Stimulated activated naive B cell treated with anti-CD40 and anti-IgM and Interleukin-4, amounts not matched to agents 10 μg/mL and 1 μg/mL and 100 μg/mL, for 72 hours (primary cell): ENCODE measurements at regions not wholly inside any gene's neighbourhood (a gene's known extent, or its start where the extent isn't known, plus 50 kb on each side); places are given as distances from the start of the nearest gene placed in this dataset.
A peak's percentile ranks its signal among the peaks of the same experiment; 100 is the strongest.

ENCODE experiments used
- ATAC-seq, 2 donors: fragments of 150-1000 bp; cut with Tn5 transposase; replicated peaks; 2 replicates each; pipeline ENCODE4 v1.10.0; 2021; ENCODE audit warnings: moderate library complexity in 1 of 2
- DNase-seq: peaks from one replicate; pipeline ENCODE4 v3.0.0; 2021
- H3K27ac Mint-ChIP-seq: one replicate; pipeline ENCODE4 v1.8.0; 2022; ENCODE audit warnings: mild to moderate bottlenecking, mixed read lengths
- H3K27me3 Mint-ChIP-seq, 2 donors: one replicate each; pipeline ENCODE4 v1.8.0; 2022; ENCODE audit warnings: mixed read lengths in 2 of 2
- H3K36me3 Mint-ChIP-seq, 2 donors: one replicate each; pipeline ENCODE4 v1.8.0; 2022; ENCODE audit warnings: mixed read lengths in 2 of 2, mild to moderate bottlenecking in 1 of 2
- H3K4me1 Mint-ChIP-seq, 2 donors: one replicate each; pipeline ENCODE4 v1.8.0; 2022; ENCODE audit warnings: mixed read lengths in 2 of 2, mild to moderate bottlenecking in 1 of 2
- H3K4me3 Mint-ChIP-seq, 2 donors: one replicate each; pipeline ENCODE4 v1.8.0; 2022; ENCODE audit warnings: mild to moderate bottlenecking in 2 of 2, mixed read lengths in 2 of 2, moderate library complexity in 1 of 2
- H3K9me3 Mint-ChIP-seq, 2 donors: one replicate each; pipeline ENCODE4 v1.8.0; 2022; ENCODE audit warnings: mixed read lengths in 2 of 2, mild to moderate bottlenecking in 1 of 2

DNA sequence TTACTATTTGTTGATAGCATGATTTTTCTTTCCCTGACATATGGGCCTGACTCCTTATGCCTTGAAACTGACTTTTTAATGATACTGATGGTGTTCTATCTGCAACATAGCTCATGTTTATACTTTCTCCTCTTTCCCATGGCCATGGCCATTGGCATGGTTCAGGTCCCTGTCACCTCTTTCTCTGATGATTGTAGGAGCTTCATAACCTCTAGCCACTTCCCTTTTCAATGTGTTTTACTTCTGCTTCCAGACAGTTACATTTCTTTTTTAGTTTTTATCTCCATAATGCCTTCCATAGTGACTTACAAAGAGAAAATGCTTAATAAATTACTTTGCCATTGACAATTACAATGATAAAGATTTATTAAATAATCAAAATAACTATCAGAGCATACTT is 177.9 kb upstream of the SETBP1 start:
- Mint-ChIP-seq H3K27ac (peak overlapping the region; percentile 2), H3K36me3 (peaks cover 2 to 4% of the 10 kb centered on the region in 2 donors), H3K4me3 (peak overlapping the region in 1 of 2 donors; percentile 7), H3K27me3 (no peaks in the 10 kb centered on the region), H3K4me1 (peaks cover 38 to 57% of the 10 kb centered on the region in 2 donors), H3K9me3 (peaks cover 1 to 4% of the 10 kb centered on the region in 2 donors)
- ATAC-seq, result peak; percentile 41 to 44
- DNase-seq, result no peak

DNA sequence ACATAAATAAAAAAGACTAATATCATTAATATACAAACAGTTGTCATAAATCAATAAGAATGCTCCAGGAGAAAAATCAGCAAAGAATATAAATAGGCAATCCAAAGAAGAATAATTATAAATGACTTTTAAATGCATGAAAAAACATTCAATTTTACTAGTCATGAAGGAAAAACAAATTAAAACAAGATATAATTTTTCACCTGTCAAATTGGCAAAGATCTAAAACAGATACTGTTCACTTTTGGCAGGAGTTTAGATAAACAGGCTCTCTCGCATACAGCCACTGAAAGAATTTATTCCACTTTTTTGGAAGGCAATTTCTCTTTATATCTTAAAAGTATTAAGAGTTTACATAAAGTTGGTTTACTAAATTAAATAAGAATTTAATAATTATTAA is 176.8 kb upstream of the SETBP1 start:
- H3K36me3 Mint-ChIP-seq, result no peaks in the 10 kb centered on the region
- no peaks in the 10 kb centered on the region for H3K9me3 Mint-ChIP-seq
- no peaks in the 10 kb centered on the region for H3K27me3 Mint-ChIP-seq
- no peak for ATAC-seq
- no peak for DNase-seq
- no peak overlapping the region for H3K4me3 Mint-ChIP-seq
- H3K27ac Mint-ChIP-seq, result no peak overlapping the region
- peaks cover 38 to 48% of the 10 kb centered on the region in 2 donors for H3K4me1 Mint-ChIP-seq

GRCh38 chr18:44507729-44508325 is 172.9 kb upstream of the SETBP1 start:
- Mint-ChIP-seq H3K4me1 (peaks cover 13 to 19% of the 10 kb centered on the region in 2 donors), H3K4me3 (no peak overlapping the region), H3K27me3 (no peaks in the 10 kb centered on the region), H3K27ac (no peak overlapping the region), H3K9me3 (peaks cover 0 to 3% of the 10 kb centered on the region in 2 donors), H3K36me3 (peaks cover 0 to 3% of the 10 kb centered on the region in 2 donors)
- ATAC-seq, result peak; percentile 89 to 90
- peak; percentile 86 for DNase-seq

- ATAC-seq, result peak; percentile 47 to 52
- no peaks in the 10 kb centered on the region for H3K27me3 Mint-ChIP-seq
- H3K36me3 Mint-ChIP-seq, result peaks cover 0 to 3% of the 10 kb centered on the region in 2 donors
These were observed 172.2 kb upstream of the SETBP1 start for GRCh38 chr18:44508474-44508873.

GRCh38 chr18:44509048-44509447 is 171.6 kb upstream of the SETBP1 start:
- ATAC-seq, result no peak

More at GRCh38 chr18:44508474-44508873, 172.2 kb upstream of the SETBP1 start:
- Mint-ChIP-seq H3K4me3 (no peak overlapping the region), H3K4me1 (peaks cover 17 to 22% of the 10 kb centered on the region in 2 donors), H3K9me3 (peaks cover 0 to 8% of the 10 kb centered on the region in 2 donors), H3K27ac (no peak overlapping the region)
- DNase-seq, result no peak

DNA sequence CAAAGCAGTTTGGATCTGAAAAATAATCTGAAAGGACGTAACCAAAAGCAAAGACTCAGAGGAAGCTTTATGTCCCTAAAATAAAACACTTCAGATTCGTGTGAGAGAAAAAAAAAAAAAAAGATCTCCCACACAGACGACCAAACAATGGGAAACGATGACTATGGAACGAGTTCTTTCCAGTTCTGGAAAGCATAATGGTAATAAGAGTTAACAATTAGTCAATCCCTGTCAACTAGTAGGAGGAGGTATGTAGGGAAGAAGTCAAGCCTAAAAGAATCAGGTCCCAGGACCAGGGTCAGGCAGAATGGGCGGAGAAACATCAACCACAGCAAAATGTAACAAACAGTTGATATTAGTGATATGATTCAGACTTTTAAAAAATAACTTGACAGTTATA is 170.3 kb upstream of the SETBP1 start:
- DNase-seq (no peak), ATAC-seq (no peak)
- Mint-ChIP-seq H3K27me3 (no peaks in the 10 kb centered on the region), H3K4me3 (no peak overlapping the region), H3K4me1 (peaks cover 24 to 31% of the 10 kb centered on the region in 2 donors), H3K27ac (peak overlapping the region; percentile 92), H3K36me3 (peaks cover 0 to 3% of the 10 kb centered on the region in 2 donors), H3K9me3 (peaks cover 0 to 8% of the 10 kb centered on the region in 2 donors)

More at GRCh38 chr18:44509048-44509447, 171.6 kb upstream of the SETBP1 start:
- Mint-ChIP-seq H3K36me3 (peaks cover 0 to 3% of the 10 kb centered on the region in 2 donors), H3K4me1 (peaks cover 18 to 22% of the 10 kb centered on the region in 2 donors), H3K27me3 (no peaks in the 10 kb centered on the region), H3K4me3 (no peak overlapping the region), H3K9me3 (peaks cover 0 to 8% of the 10 kb centered on the region in 2 donors), H3K27ac (no peak overlapping the region)
- no peak for DNase-seq

DNA sequence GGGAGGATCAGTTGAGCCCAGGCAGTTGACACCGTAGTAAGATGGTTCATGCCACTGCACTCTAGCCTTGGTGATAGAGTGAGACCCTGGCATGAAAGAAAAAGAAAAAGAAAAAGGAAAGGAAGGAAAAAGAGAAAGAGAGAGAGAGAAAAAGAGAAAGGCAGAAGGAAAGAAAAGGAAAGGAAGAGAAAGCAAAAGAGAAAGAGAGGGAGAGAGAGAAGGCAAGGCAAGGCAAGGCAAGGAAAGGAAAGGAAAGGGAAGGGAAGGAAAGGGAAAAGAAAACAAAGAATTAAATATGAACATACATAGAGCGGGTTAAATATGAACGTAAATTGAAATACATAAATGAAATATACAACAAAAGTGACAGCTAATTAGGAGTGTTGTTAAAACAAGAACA is 167.5 kb upstream of the SETBP1 start:
- Mint-ChIP-seq H3K9me3 (peaks cover 0 to 8% of the 10 kb centered on the region in 2 donors), H3K27me3 (no peaks in the 10 kb centered on the region), H3K4me1 (peaks cover 22 to 28% of the 10 kb centered on the region in 2 donors), H3K36me3 (peaks cover 0 to 3% of the 10 kb centered on the region in 2 donors), H3K4me3 (no peak overlapping the region), H3K27ac (peak overlapping the region; percentile 10)
- no peak for ATAC-seq
- no peak for DNase-seq

GRCh38 chr18:44514106-44514505 is 166.6 kb upstream of the SETBP1 start:
- Mint-ChIP-seq H3K27me3 (no peaks in the 10 kb centered on the region), H3K9me3 (peaks cover 0 to 8% of the 10 kb centered on the region in 2 donors), H3K27ac (no peak overlapping the region), H3K4me3 (no peak overlapping the region), H3K4me1 (peaks cover 22 to 28% of the 10 kb centered on the region in 2 donors), H3K36me3 (peaks cover 0 to 3% of the 10 kb centered on the region in 2 donors)
- no peak for DNase-seq
- ATAC-seq, result no peak

DNA sequence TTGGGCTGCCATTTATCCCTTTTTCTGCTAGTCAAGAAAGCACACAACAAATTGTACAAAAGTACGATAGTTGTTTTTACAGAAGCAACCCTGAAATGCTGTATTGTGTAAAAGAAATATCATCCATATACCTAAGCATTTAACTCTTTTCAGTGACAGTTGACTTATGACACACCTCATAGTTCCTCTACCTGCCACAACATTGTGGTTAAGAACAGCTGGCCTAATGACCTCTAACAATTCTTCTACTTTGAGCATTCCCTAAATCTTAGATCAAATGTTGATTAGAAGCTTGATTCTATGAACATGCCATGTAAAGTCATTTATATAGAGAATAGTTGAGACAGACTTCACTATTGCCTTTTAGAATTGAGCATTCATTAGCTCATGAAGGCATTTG is 165.9 kb upstream of the SETBP1 start:
- H3K27ac Mint-ChIP-seq, result no peak overlapping the region

GRCh38 chr18:44516450-44516849 is 164.2 kb upstream of the SETBP1 start:
- Mint-ChIP-seq H3K36me3 (no peaks in the 10 kb centered on the region), H3K9me3 (peaks cover 0 to 4% of the 10 kb centered on the region in 2 donors), H3K27me3 (no peaks in the 10 kb centered on the region), H3K4me3 (no peak overlapping the region), H3K4me1 (peaks cover 16 to 28% of the 10 kb centered on the region in 2 donors), H3K27ac (no peak overlapping the region)
- ATAC-seq, result no peak
- no peak for DNase-seq

More for the DNA sequence above, 165.9 kb upstream of the SETBP1 start:
- Mint-ChIP-seq H3K36me3 (peaks cover 0 to 3% of the 10 kb centered on the region in 2 donors), H3K9me3 (peaks cover 0 to 8% of the 10 kb centered on the region in 2 donors), H3K4me3 (no peak overlapping the region), H3K27me3 (no peaks in the 10 kb centered on the region), H3K4me1 (peaks cover 22 to 28% of the 10 kb centered on the region in 2 donors)
- ATAC-seq (peak; percentile 38 to 58), DNase-seq (no peak)

DNA sequence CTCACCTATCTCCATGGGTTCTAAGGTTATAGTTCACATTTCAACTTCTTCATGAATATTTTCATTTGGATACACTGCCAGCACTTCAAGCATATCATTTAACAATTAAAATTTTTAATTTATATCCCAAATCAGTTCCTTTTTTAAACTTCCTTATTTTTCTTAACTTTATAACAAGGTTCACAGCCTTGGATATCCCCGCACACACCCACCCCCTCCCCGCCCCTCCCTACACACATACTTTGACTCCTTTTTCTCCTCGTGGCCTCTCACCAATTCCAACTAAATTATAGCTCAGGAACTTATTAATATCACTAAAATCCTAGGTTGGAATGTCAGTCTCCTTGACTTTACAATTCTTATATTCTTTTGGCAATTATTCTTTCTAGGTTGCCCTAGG is 163.6 kb upstream of the SETBP1 start:
- ATAC-seq, result no peak
- Mint-ChIP-seq H3K27ac (no peak overlapping the region), H3K27me3 (no peaks in the 10 kb centered on the region), H3K4me3 (no peak overlapping the region), H3K4me1 (peaks cover 16 to 28% of the 10 kb centered on the region in 2 donors), H3K9me3 (peaks cover 0 to 4% of the 10 kb centered on the region in 2 donors), H3K36me3 (no peaks in the 10 kb centered on the region)
- no peak for DNase-seq

- DNase-seq (no peak), ATAC-seq (no peak)
- Mint-ChIP-seq H3K4me1 (peaks cover 14 to 25% of the 10 kb centered on the region in 2 donors), H3K27ac (no peak overlapping the region), H3K36me3 (no peaks in the 10 kb centered on the region), H3K9me3 (peaks cover 0 to 2% of the 10 kb centered on the region in 2 donors), H3K27me3 (no peaks in the 10 kb centered on the region), H3K4me3 (no peak overlapping the region)
These were observed 162.5 kb upstream of the SETBP1 start for GRCh38 chr18:44518091-44518615.

DNA sequence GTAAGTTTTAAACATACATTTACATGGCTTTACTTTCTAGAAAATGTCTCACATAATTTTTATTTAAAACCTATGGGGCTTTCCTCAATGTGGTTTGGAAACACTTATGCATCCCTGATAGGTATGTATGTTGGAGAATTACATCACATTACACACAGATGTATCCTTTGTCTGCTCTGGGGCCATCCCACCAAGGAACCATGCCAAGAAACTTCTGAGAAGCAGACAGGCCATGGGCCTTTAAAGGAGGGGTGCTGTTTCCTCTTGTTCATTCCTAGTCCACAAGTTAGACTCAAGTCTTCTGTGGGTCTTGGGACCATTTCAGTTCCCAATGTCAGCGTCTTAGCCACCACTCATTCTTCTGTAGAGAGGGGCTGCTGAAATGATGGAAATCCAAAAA is 162.0 kb upstream of the SETBP1 start:
- Mint-ChIP-seq H3K27me3 (no peaks in the 10 kb centered on the region), H3K27ac (no peak overlapping the region), H3K36me3 (no peaks in the 10 kb centered on the region), H3K4me3 (no peak overlapping the region), H3K4me1 (peaks cover 12 to 22% of the 10 kb centered on the region in 2 donors), H3K9me3 (no peaks in the 10 kb centered on the region)
- ATAC-seq (no peak), DNase-seq (no peak)

DNA sequence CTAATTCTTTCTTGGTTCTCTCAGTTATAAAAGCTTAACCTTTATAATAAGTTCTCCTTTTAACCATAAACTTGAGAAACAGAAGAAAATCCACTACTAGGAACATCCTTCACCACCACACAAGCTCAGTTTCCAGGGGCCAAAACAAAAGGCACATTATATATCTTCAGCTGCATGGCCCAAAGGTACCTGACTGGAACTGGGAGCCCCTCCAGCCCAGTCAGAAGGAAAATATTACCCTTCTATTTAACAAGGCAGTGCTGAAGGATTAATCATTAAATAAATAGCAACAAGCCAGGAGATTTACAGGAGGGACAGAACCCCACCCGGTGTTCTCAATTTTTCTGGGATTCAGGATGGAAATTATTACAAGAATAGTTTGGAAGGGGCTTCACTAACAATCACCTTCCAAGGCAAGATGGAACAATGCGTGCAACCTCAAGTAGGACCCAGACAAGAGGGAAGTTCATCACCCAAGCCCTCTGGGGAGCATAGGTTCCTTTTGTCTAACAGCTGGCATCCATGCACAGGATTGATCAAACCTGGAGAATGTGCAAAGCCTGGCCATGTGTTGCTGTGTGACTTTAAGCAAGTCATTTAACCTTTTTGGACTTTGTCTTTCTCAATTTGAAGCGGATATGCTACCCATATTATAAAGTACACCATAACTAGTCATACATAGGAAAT is 159.6 kb upstream of the SETBP1 start:
- Mint-ChIP-seq H3K4me1 (peaks cover 10 to 12% of the 10 kb centered on the region in 2 donors), H3K9me3 (no peaks in the 10 kb centered on the region), H3K27me3 (no peaks in the 10 kb centered on the region), H3K27ac (no peak overlapping the region), H3K36me3 (no peaks in the 10 kb centered on the region), H3K4me3 (no peak overlapping the region)
- DNase-seq, result no peak
- ATAC-seq, result no peak

DNA sequence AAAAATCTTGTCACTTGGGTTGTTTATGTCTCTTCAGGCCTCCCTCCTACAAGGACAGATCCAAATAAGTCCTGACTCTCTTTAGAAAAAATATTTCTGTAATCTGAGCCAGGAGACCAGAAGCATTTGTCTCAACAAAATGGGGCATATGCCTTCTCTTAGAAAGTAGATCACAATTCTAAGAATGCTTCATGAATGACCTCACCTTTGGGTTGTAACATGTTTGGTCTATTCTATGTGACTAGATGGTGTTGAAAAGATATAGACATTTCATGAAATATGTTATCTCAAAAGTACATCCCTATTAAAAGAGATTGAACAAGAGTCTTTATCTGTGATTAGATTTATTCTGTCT is 159.0 kb upstream of the SETBP1 start:
- H3K27ac Mint-ChIP-seq, result no peak overlapping the region
- no peak for DNase-seq

More for the DNA sequence above, 159.0 kb upstream of the SETBP1 start:
- no peaks in the 10 kb centered on the region for H3K9me3 Mint-ChIP-seq
- no peak for ATAC-seq
- no peak overlapping the region for H3K4me3 Mint-ChIP-seq
- no peaks in the 10 kb centered on the region for H3K27me3 Mint-ChIP-seq
- H3K36me3 Mint-ChIP-seq, result no peaks in the 10 kb centered on the region
- peaks cover 12 to 17% of the 10 kb centered on the region in 2 donors for H3K4me1 Mint-ChIP-seq
